Stomach smooth muscle (tissue), 2 donors: ENCODE measurements at regions not wholly inside any gene's neighbourhood (a gene's known extent, or its start where the extent isn't known, plus 50 kb on each side); places are given as distances from the start of the nearest gene placed in this dataset.

Source experiments
- H3K27ac ChIP-seq: one replicate; pipeline ENCODE4 v1.7.0; 2013; ENCODE audit warnings: mild to moderate bottlenecking, low read length, inconsistent platforms
- H3K27me3 ChIP-seq, 2 donors: one replicate each; pipeline ENCODE4 v1.7.0; 2013; ENCODE audit warnings: low read length in 2 of 2; ENCODE audit not compliant: insufficient read depth in 2 of 2, control insufficient read depth in 1 of 2
- H3K36me3 ChIP-seq, 2 donors: one replicate each; pipeline ENCODE4 v1.7.0; 2013; ENCODE audit warnings: low read length in 2 of 2; ENCODE audit not compliant: control insufficient read depth in 2 of 2, insufficient read depth in 2 of 2
- H3K4me1 ChIP-seq: one replicate; pipeline ENCODE4 v1.7.0; 2013; ENCODE audit warnings: low read length; ENCODE audit not compliant: control insufficient read depth, insufficient read depth
- H3K4me3 ChIP-seq, 2 donors: one replicate each; pipeline ENCODE4 v1.7.0; 2013; ENCODE audit warnings: low read length in 2 of 2
- H3K9ac ChIP-seq, 2 donors: one replicate each; pipeline ENCODE4 v1.7.0; 2013; ENCODE audit warnings: low read length in 2 of 2, mild to moderate bottlenecking in 1 of 2
- H3K9me3 ChIP-seq, 2 donors: one replicate each; pipeline ENCODE4 v1.7.0; 2013; ENCODE audit warnings: low read length in 2 of 2; ENCODE audit not compliant: control insufficient read depth in 2 of 2
- donor health status: healthy.
- donor health status: Pancreatic carcinoma.

GRCh38 chr20:11101696-11102095 lies 427.9 kb upstream of the JAG1 start:
- H3K4me3 ChIP-seq, result no peak overlapping the region
- H3K9ac ChIP-seq, result no peak overlapping the region
- no peaks in the 10 kb centered on the region for H3K36me3 ChIP-seq

GRCh38 chr20:11103866-11104265 lies 430.1 kb upstream of the JAG1 start:
- H3K36me3 ChIP-seq, result no peaks in the 10 kb centered on the region
- H3K4me3 ChIP-seq, result no peak overlapping the region
- no peak overlapping the region for H3K27ac ChIP-seq
- no peak overlapping the region for H3K9ac ChIP-seq
- H3K9me3 ChIP-seq, result no peaks in the 10 kb centered on the region
- no peaks in the 10 kb centered on the region for H3K4me1 ChIP-seq
- H3K27me3 ChIP-seq, result no peaks in the 10 kb centered on the region

More at GRCh38 chr20:11101696-11102095, 427.9 kb upstream of the JAG1 start:
- Histone ChIP-seq H3K27me3 (no peaks in the 10 kb centered on the region), H3K27ac (no peak overlapping the region), H3K9me3 (peaks cover 0 to 2% of the 10 kb centered on the region in 2 donors), H3K4me1 (no peaks in the 10 kb centered on the region)

- Histone ChIP-seq H3K4me1 (no peaks in the 10 kb centered on the region), H3K9me3 (no peaks in the 10 kb centered on the region), H3K4me3 (no peak overlapping the region), H3K9ac (no peak overlapping the region), H3K36me3 (no peaks in the 10 kb centered on the region), H3K27me3 (no peaks in the 10 kb centered on the region), H3K27ac (no peak overlapping the region)
Measured at GRCh38 chr20:11108102-11108810, 434.5 kb upstream of the JAG1 start.

- Histone ChIP-seq H3K9ac (no peak overlapping the region), H3K27ac (no peak overlapping the region), H3K27me3 (no peaks in the 10 kb centered on the region), H3K4me1 (no peaks in the 10 kb centered on the region), H3K9me3 (no peaks in the 10 kb centered on the region), H3K4me3 (no peak overlapping the region), H3K36me3 (no peaks in the 10 kb centered on the region)
Measured at GRCh38 chr20:11110535-11110934, 436.7 kb upstream of the JAG1 start.

GRCh38 chr20:11111191-11111590 lies 437.4 kb upstream of the JAG1 start:
- Histone ChIP-seq H3K9ac (no peak overlapping the region), H3K27me3 (no peaks in the 10 kb centered on the region), H3K4me1 (no peaks in the 10 kb centered on the region), H3K9me3 (no peaks in the 10 kb centered on the region), H3K27ac (no peak overlapping the region), H3K4me3 (no peak overlapping the region), H3K36me3 (no peaks in the 10 kb centered on the region)

GRCh38 chr20:11112832-11113231 lies 439.0 kb upstream of the JAG1 start:
- Histone ChIP-seq H3K36me3 (no peaks in the 10 kb centered on the region), H3K4me1 (no peaks in the 10 kb centered on the region), H3K4me3 (no peak overlapping the region), H3K9me3 (no peaks in the 10 kb centered on the region), H3K9ac (no peak overlapping the region), H3K27me3 (no peaks in the 10 kb centered on the region), H3K27ac (no peak overlapping the region)

GRCh38 chr20:11114382-11114781 lies 440.6 kb upstream of the JAG1 start:
- no peaks in the 10 kb centered on the region for H3K9me3 ChIP-seq
- H3K27me3 ChIP-seq, result no peaks in the 10 kb centered on the region
- no peak overlapping the region for H3K27ac ChIP-seq
- H3K36me3 ChIP-seq, result no peaks in the 10 kb centered on the region
- H3K4me3 ChIP-seq, result no peak overlapping the region
- no peak overlapping the region for H3K9ac ChIP-seq
- H3K4me1 ChIP-seq, result no peaks in the 10 kb centered on the region

GRCh38 chr20:11117808-11118528 lies 444.2 kb upstream of the JAG1 start:
- Histone ChIP-seq H3K36me3 (no peaks in the 10 kb centered on the region), H3K4me1 (no peaks in the 10 kb centered on the region), H3K9me3 (no peaks in the 10 kb centered on the region), H3K4me3 (no peak overlapping the region), H3K27ac (no peak overlapping the region), H3K9ac (no peak overlapping the region), H3K27me3 (no peaks in the 10 kb centered on the region)

GRCh38 chr20:11118802-11119380 lies 445.1 kb upstream of the JAG1 start:
- H3K27ac ChIP-seq, result no peak overlapping the region
- H3K36me3 ChIP-seq, result no peaks in the 10 kb centered on the region
- no peak overlapping the region for H3K4me3 ChIP-seq
- H3K27me3 ChIP-seq, result no peaks in the 10 kb centered on the region
- no peak overlapping the region for H3K9ac ChIP-seq
- H3K4me1 ChIP-seq, result no peaks in the 10 kb centered on the region
- H3K9me3 ChIP-seq, result no peaks in the 10 kb centered on the region

- no peaks in the 10 kb centered on the region for H3K4me1 ChIP-seq
- H3K9me3 ChIP-seq, result no peaks in the 10 kb centered on the region
- H3K9ac ChIP-seq, result no peak overlapping the region
- H3K27me3 ChIP-seq, result no peaks in the 10 kb centered on the region
- no peaks in the 10 kb centered on the region for H3K36me3 ChIP-seq
- no peak overlapping the region for H3K27ac ChIP-seq
- no peak overlapping the region for H3K4me3 ChIP-seq
Measured at GRCh38 chr20:11119573-11119972, 445.8 kb upstream of the JAG1 start.

- no peak overlapping the region for H3K9ac ChIP-seq
- H3K4me1 ChIP-seq, result no peaks in the 10 kb centered on the region
- no peak overlapping the region for H3K4me3 ChIP-seq
- no peaks in the 10 kb centered on the region for H3K9me3 ChIP-seq
- no peak overlapping the region for H3K27ac ChIP-seq
- H3K36me3 ChIP-seq, result no peaks in the 10 kb centered on the region
- H3K27me3 ChIP-seq, result no peaks in the 10 kb centered on the region
Measured at GRCh38 chr20:11120431-11120830, 446.6 kb upstream of the JAG1 start.
